Type B pancreatic cell (in vitro differentiated cells): ENCODE measurements at regions not wholly inside any gene's neighbourhood (a gene's known extent, or its start where the extent isn't known, plus 50 kb on each side); places are given as distances from the start of the nearest gene placed in this dataset.
A peak's percentile ranks its signal among the peaks of the same experiment; 100 is the strongest.

Source experiments
- DNase-seq: peaks from one replicate; pipeline ENCODE4 v3.0.0; 2021; ENCODE audit warnings: mixed read lengths; ENCODE audit not compliant: unreplicated experiment; ENCODE audit errors: extremely low spot score
- H3K27ac Mint-ChIP-seq: 2 replicates; pipeline ENCODE4 v1.8.0; 2021; ENCODE audit warnings: mild to moderate bottlenecking, mixed read lengths
- H3K27me3 Mint-ChIP-seq: 2 replicates; pipeline ENCODE4 v1.8.0; 2021; ENCODE audit warnings: mixed read lengths
- H3K36me3 Mint-ChIP-seq: 2 replicates; pipeline ENCODE4 v1.8.0; 2021; ENCODE audit warnings: mixed read lengths
- H3K4me1 Mint-ChIP-seq: one replicate; pipeline ENCODE4 v1.8.0; 2021; ENCODE audit warnings: mixed read lengths; ENCODE audit not compliant: unreplicated experiment
- H3K4me3 Mint-ChIP-seq: 2 replicates; pipeline ENCODE4 v1.8.0; 2021; ENCODE audit warnings: mild to moderate bottlenecking, mixed read lengths
- H3K9me3 Mint-ChIP-seq: 2 replicates; pipeline ENCODE4 v1.8.0; 2021; ENCODE audit warnings: mixed read lengths
- CTCF ChIP-seq: fragments of 200-600 bp; sonication (generic); conservative IDR thresholded peaks from 2 replicates; pipeline ENCODE4 v1.5.0; 2021; ENCODE audit warnings: antibody characterized with exemption, mild to moderate bottlenecking

- no peaks in the 10 kb centered on the region for H3K9me3 Mint-ChIP-seq
- H3K4me1 Mint-ChIP-seq, result peaks cover 16% of the 10 kb centered on the region
- H3K4me3 Mint-ChIP-seq, result no peak overlapping the region
- H3K27me3 Mint-ChIP-seq, result peaks cover 12% of the 10 kb centered on the region
- H3K27ac Mint-ChIP-seq, result no peak overlapping the region
- no peaks in the 10 kb centered on the region for H3K36me3 Mint-ChIP-seq
- TF ChIP-seq CTCF, result no peak
- DNase-seq, result no peak
Measured at GRCh38 chr20:46808565-46808964, 86.1 kb upstream of the EYA2 start.

- peak overlapping the region; percentile 19 for H3K4me3 Mint-ChIP-seq
- peaks cover 22% of the 10 kb centered on the region for H3K4me1 Mint-ChIP-seq
- no peaks in the 10 kb centered on the region for H3K9me3 Mint-ChIP-seq
- H3K27ac Mint-ChIP-seq, result no peak overlapping the region
- H3K27me3 Mint-ChIP-seq, result peaks cover 12% of the 10 kb centered on the region
- H3K36me3 Mint-ChIP-seq, result no peaks in the 10 kb centered on the region
- DNase-seq, result no peak
- TF ChIP-seq CTCF, result no peak
Measured at GRCh38 chr20:46809706-46810360, 84.8 kb upstream of the EYA2 start.

- Mint-ChIP-seq H3K27me3 (peaks cover 12% of the 10 kb centered on the region), H3K36me3 (no peaks in the 10 kb centered on the region)
- no peak for TF ChIP-seq CTCF
Measured at GRCh38 chr20:46810448-46811223, 84.0 kb upstream of the EYA2 start.

GRCh38 chr20:46811224-46812084 is 83.2 kb upstream of the EYA2 start:
- Mint-ChIP-seq H3K4me1 (peaks cover 21% of the 10 kb centered on the region), H3K36me3 (no peaks in the 10 kb centered on the region), H3K27ac (no peak overlapping the region), H3K9me3 (no peaks in the 10 kb centered on the region), H3K4me3 (no peak overlapping the region), H3K27me3 (peaks cover 12% of the 10 kb centered on the region)
- no peak for TF ChIP-seq CTCF
- DNase-seq, result no peak

More at GRCh38 chr20:46810448-46811223, 84.0 kb upstream of the EYA2 start:
- DNase-seq, result peak; percentile 56
- no peaks in the 10 kb centered on the region for H3K9me3 Mint-ChIP-seq
- H3K27ac Mint-ChIP-seq, result no peak overlapping the region
- peaks cover 24% of the 10 kb centered on the region for H3K4me1 Mint-ChIP-seq
- no peak overlapping the region for H3K4me3 Mint-ChIP-seq

GRCh38 chr20:46814366-46815232 is 80.0 kb upstream of the EYA2 start:
- Mint-ChIP-seq H3K27ac (peak overlapping the region; percentile 23), H3K27me3 (peaks cover 10% of the 10 kb centered on the region)
- TF ChIP-seq CTCF, result no peak

More at GRCh38 chr20:46814366-46815232, 80.0 kb upstream of the EYA2 start:
- Mint-ChIP-seq H3K36me3 (no peaks in the 10 kb centered on the region), H3K4me3 (no peak overlapping the region), H3K4me1 (peaks cover 19% of the 10 kb centered on the region), H3K9me3 (no peaks in the 10 kb centered on the region)
- peak; percentile 52 for DNase-seq
